Posterior cingulate gyrus (tissue), 11 donors: ENCODE measurements at regions not wholly inside any gene's neighbourhood (a gene's known extent, or its start where the extent isn't known, plus 50 kb on each side); places are given as distances from the start of the nearest gene placed in this dataset.

Experiments used
- DNase-seq, 10 donors: peaks; one replicate each; pipeline versions ENCODE4 v3.0.0 to v3.0.0-alpha.2; 2020 to 2021; ENCODE audit warnings: mixed read lengths in 3 of 10
- intact Hi-C: fragments of 100-400 bp; cut with DNase I; formaldehyde crosslinking; loops from one replicate; pipeline ENCODE4 v1.15.1; 2023

DNA sequence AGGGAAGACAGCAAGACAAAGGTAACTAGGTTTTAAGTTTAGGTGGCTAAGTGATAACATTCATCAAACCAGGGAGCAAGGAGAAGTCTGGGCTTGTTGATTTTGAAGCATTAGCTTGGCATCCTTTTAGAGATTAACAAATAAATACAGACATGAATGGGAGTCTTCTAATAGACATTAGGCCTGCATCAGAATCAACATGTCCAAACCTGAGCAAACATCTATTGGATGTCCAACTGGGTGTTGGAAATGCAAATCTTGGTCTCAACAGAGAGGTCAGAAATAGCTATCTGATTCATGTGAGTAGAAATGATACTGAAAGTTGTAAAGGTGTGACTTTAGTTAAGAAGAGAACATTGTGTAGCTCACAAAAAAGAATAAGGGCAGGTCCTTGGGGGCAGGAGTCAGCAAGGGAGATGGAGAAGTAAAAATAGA lies 85.5 kb upstream of the RND3 start:
- intact Hi-C loops, result no loop called here
- DNase-seq, result no peak

DNA sequence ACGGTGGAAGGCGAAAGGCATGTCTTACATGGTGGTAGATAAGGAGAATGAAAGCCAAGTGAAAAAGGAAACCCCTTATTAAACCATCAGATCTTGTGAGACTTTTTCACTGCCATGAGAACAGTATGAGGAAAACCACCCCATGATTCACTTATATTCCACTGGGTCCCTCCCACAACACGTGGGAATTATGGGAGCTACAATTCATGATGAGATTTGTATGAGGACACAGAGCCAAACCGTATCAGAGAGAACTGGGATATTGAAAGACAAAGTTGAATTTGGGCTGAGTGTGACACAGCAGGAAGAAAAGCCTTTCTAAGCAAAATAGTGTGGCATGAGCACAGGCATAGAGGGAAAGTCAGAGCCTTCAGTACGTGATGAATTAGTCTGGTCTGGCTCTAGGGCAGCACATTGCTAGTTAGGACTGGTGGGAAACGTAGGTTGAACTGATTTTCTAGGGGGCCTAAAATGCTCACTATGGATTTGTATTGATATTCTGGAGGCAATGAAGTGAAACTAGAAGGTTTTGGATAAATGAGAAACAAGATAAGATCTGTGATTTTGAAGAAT lies 84.8 kb upstream of the RND3 start:
- DNase-seq, result no peak
- intact Hi-C loops, result no loop called here

DNA sequence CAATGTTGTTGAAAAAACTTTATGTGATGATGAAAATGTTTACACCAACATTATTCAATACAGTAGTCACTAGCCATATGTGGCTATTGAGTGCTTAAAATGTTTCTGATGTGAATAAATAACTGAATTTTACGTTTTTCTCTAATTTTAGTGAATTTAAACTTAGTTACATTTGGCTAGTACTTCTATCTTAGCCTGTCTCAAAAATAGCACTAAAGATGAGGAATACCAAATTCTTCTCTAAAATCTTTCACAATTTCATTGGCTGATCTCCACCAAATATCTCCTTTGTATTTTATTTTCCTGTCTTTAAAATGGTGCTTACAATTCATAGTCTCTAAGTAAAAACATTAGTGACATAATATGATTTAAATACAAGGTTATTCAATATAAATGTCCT lies 83.7 kb upstream of the RND3 start:
- DNase-seq, result no peak
- intact Hi-C loops, result no loop called here

DNA sequence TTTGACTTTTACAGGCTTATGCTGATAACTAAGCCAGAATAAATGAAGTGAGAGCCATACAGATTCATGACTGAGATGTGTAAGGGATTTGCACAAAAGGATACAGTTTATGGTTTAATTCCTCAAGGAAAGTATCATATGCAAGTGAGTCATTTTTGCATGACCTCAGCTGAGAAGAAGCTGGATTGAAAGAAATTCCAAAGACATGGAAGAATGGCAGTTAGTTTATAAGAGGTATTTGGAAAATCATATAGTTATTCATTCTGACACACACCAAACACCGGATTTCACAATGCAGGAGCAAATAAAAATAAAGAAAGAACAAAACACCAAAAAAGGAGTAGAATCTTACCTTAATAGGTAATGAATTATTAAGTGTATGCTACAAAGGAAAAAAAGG lies 83.2 kb upstream of the RND3 start:
- intact Hi-C loops, result no loop called here
- no peak for DNase-seq

DNA sequence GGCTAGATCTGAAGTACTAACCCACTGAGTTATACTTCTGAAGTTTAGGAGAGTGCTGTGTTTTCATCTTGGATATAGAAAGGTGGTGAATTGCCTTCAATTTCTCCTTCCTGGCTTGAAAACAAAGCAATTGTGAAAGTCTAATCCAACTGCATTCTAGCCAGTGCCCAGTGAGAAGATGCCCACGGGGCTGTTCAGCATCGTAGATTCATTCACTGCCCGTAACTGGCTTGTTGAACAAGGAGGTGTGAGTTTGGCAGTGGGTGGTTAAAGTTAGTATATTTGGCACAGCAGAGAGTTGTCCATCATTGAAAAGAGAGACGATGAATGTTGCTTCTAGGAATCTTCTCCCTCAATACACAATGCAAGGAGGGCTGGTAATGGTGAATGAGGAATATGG lies 82.3 kb upstream of the RND3 start:
- DNase-seq, result no peak
- intact Hi-C loops, result no loop called here

DNA sequence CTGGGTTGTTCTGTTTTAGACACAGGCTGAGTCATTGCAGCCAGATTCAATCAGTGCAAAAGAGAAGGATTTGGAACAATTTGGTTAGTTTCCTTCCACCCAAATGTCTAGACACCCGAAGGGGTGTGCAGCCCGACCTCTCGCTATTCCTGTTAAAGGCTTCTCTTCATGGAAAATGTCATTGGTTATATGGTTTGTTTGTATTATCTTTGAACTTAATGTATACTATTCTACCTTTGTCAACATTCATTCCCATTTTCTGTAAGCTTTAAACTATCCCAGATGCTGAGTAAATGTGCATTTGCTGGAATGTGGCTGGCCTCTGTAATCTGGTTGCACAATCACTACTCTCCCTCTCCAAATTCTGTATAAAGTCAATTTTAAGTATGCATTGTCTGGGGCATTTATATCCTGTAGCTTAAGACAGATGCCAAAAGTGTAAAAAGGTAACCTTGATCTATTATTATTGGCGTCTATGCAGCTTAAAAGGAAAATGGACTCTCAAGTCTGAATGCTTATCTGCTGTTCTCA lies 80.4 kb upstream of the RND3 start:
- intact Hi-C loops, result no loop called here
- DNase-seq, result no peak

DNA sequence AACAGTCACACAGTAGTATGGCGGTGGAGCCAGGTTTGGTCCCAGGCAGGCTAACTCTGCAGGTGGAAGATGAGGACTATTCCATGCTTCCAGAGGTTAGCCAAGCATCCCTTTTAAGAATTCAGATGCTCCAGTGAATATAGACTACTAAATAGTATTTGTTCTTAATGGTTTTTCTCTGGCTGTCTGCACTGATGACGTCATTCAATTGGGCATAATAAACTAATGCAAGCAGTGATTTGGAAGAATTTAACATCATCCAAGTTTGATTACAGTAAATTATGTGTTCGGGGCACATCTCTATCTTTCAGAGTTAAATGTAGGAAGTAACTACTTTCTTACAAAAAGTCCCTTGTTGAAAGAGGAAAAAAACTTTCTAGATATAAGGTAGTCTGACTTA lies 78.8 kb upstream of the RND3 start:
- intact Hi-C loops, result no loop called here
- DNase-seq, result no peak

DNA sequence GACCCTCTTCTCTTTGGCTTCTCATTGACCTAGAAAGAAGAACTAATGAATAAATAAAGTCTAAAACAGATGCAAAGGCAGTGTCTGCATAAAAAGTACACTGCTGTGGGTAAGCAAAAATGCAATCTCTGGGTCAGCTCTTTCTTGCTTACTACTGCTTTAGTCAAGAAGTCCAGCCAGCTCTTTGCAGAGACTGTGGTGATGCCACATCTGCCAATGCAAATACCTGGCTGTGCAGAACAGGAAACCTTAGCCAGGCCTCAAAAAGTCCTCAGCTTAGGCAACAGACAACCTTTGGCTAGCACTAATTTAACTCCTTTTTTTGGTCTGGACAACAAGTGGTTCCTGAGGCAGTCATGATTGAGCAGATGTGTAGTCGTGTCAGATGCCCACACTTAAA lies 73.6 kb upstream of the RND3 start:
- DNase-seq, result no peak
- intact Hi-C loops, result no loop called here

DNA sequence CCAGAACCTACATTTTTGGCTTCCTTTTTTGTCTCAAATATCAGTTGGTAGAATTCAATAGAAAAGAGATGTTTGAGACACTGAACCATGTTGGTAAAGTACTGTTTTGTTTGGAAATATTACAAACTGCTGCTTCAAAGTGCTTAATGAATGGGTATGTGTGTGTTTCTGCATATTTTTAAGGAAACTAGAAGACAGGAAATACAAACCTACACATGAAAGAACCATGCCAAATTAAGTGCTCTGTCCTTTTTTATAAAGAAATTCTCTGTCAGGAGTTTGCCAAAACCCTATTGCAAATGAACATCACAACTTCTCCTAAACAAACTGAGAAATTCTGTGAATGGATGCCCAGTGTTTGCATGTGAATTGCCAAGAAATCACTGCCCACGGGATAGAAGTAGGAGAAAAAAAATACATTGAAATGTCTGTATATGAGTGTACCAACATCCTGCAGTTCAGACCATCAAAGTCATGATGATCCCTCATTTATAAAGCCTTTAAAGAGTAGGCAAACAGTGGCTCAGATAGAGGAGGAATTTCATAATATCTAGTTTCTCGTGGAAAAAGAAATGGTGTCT lies 69.6 kb upstream of the RND3 start:
- intact Hi-C loops, result no loop called here
- DNase-seq, result no peak

DNA sequence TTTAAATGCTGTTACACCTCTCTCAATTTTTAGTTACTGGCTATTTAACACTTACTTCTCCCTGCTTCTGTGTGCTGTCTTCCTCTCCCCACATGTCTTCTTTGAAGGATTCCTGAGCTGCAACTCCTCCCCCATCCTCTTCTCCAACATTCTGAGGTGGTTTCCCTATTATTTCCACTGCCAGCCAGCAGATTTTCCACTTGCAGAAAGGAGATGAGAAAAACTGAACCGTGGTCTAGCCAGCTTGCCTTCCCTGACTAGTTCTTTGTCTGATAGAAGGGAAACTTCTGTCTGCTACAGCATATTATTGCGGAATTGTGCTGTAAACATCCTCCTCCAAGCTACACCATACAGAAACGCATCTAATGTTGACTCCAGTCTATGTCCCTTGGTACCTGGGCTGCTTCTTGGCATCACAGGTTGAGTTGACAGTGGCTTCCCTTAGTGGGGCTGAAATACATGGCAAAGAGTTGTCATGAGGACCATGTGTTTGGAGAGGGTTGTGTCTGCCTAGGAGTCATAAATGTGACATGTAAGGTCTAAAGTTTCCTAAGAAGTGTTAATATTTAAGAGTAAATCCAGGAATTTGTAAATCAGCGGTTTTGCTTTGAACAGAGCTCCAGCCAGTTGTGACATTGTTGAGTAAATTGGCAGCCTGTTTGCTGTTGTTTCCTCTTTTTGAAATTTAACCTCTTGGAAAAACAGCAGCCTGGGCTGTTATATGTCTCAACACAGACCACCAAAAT lies 68.3 kb upstream of the RND3 start:
- no peak for DNase-seq
- intact Hi-C loops, result no loop called here

DNA sequence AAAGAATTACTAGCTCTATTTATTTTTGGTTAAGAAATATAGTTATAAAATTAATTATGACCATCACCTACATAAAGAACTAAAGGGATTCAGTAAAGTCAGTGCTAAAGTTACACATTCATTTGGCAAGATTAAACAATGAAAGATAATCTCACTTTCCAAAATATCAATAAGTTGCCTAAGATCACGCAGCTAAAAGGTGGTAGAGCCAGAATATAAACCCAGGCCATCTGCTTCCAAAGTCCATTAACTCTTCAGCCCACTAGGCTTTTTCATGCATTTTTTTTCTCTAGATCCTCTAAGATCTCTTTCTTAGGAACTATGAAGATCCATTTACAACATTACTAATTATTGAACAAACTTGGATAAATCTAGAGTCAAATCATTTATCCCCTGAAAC lies 66.6 kb upstream of the RND3 start:
- intact Hi-C loops, result no loop called here
- DNase-seq, result no peak

DNA sequence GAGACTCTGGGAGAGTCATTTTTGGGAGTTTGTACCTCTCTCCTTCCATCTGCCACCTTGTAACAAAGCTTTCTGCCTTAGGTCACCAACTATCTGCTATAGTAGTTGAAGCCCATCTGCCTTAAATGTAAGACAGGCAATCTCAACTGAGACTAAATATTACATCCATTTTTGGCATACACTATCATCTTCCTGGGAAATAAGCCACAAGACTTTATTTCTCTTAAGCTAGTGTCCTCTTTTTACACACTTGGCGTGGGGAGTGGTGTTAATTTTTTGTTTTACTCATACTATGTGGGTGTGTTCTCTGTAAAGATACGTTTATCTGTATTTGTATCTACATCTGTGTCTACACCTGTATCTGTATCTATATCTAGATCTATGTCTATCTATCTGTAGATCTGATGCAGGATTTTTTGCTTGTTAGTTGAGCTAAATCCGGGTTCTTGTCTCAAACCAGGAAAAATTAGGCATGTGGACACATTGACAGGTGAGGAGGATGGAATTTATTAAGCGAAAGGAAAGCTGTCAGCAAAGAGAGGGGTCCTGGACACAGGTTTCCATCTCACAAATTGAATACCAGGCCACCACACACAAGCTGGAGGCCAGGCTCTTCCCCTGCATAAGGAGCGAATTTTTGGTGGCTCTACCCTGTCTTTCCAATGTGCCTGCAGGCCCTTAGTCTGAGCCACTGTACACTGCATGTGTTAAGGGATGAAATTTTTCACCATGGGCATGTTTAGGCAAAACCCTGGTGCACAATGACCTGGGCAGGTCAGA lies 64.8 kb upstream of the RND3 start:
- no peak for DNase-seq
- intact Hi-C loops, result no loop called here

DNA sequence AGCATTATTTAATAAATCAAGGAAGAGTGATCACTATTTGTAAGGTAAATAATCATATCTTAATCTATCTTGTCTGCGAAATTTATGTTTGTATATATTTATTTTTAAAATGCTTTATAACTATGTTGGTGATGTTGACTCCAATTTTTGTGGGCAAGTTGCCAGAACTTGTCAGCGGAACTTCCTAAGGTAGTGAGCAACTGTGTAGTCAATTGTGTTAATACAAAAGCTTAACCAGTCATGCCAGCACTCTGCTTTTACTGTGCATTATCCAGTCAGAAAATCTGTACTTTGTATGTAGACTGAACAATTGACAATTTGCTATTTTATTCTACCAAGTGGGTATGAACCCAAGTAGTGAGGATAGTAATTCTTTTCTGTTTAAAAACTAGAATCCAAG lies 61.9 kb upstream of the RND3 start:
- DNase-seq, result no peak
- intact Hi-C loops, result no loop called here

DNA sequence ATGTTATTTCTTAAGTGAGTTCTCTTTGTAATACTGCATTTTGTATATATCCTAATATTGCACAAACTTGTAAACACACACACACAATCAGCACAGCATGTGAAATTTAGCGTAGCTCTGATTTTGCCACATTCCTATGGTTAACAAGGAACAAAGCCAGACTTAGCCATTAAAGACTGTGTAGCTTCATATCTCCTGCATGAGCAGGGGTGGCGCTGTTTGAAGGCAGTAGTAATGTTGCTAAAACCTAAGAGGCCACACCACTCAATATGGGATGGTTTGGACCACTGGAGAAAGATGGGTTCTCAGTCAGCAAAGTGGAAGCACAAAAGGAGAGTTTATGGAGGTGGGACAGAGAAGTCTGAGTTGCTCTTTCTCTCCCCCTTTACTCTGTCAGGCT lies 61.1 kb upstream of the RND3 start:
- intact Hi-C loops, result no loop called here
- DNase-seq, result no peak

DNA sequence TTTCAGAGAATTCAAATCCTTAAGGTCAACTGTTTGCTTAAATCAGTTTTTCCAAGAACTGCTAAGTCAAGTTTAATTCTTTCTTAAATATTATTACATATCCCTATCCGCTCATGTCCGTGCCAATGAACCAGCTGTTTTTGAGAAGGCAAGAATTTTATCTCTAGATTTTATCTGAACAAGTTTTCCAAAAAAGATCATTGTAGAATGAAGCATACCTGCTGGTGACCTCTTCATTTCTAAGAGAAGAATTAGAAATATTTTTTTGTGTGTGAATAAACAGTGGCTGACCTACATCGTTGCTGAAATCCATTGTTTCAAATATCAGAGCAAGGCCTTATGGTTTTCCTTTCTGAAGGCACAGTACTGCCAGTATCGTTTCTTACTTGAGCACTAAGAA lies 58.4 kb upstream of the RND3 start:
- DNase-seq, result no peak
- intact Hi-C loops, result no loop called here

DNA sequence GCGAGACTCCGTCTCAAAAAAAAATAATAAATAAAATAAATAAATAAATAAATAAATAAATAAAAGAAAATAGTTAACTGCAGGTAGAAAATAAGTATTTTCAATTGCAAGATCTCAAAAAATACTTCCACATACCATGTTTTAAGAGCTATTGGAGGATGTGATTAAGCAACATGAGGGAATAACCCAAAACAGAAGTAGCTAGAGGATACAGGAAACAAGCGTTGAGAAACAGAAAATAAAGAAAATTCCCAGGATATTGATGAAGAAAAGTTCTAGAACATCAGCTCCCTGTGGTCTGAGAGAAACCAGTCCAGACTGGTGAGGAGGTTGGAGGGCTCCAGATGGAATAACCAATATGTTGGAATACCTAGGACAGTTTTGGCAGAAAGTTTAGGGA lies 57.3 kb upstream of the RND3 start:
- intact Hi-C loops, result no loop called here
- no peak for DNase-seq

DNA sequence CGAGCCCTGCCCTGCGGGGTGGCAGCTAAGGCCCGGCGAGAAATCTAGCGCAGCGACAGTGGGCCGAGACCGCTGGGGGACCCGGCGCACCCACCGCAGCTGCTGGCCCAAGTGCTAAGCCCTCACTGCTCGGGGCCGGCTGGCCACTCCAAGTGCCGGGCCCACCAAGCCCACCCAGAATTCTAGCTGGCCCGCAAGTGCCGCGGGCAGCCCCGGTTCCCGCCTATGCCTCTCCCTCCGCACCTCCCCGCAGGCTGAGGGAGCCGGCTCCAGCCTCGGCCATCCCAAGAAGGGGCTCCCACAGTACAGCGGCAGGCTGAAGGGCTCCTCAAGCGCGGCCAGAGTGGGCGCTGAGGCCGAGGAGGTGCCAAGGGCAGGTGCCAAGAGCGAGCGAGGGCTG lies 55.2 kb upstream of the RND3 start:
- peak in 1 of 10 donors; percentile 83 for DNase-seq
- intact Hi-C loops, result no loop called here

DNA sequence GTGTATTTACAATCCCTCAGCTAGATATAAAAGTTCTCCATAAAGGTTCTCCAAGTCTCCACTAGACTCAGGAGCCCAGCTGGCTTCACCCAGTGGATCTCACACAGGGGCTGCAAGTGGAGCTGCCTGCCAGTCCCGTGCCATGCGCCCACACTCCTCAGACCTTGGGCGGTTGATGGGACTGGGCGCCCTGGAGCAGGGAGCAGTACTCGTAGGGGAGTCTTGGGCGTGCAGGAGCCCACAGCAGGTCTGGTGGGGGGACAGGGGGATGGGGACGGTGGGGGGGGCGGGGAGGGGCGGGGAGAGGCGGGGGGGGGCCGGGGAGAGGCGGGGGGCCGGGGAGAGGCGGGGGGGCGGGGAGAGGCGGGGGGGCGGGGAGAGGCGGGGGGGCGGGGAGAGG lies 54.7 kb upstream of the RND3 start:
- no peak for DNase-seq
- intact Hi-C loops, result no loop called here

DNA sequence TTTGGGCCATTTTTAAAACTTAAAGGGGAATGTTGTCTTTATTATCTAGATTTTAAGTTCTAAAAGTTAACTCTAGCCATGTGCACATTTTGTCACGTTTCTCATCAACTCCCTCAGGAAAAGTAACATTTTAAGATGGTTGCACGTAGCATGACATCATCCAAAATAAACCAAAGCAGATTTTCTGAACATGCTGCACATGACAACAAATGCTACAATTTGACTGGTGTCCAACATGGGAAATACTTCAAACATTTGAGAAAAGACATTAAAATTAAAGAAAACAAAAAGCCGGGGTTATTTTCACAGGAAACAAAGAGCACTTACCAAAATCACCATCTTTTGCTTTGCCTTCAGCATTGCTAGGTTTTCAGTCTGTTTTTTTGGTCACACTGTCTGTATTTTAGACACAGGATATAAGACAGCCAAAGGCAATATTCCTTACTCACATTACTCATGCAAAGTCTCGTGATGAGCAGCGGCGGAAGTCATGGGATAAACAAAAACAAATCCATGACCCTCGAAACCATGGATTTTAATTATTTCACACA lies 51.3 kb upstream of the RND3 start:
- no peak for DNase-seq
- intact Hi-C loops, result no loop called here
